Spleen (tissue), 11 donors: ENCODE measurements at regions not wholly inside any gene's neighbourhood (a gene's known extent, or its start where the extent isn't known, plus 50 kb on each side); places are given as distances from the start of the nearest gene placed in this dataset.

Source experiments
- DNase-seq: peaks from one replicate; pipeline ENCODE4 v3.0.0-alpha.2; 2020
- H3K27ac ChIP-seq, 8 donors: fragments of 200-600 bp; sonication (generic) in 7 of 8; 1 replicate in 4 of 8; 2 replicates in 4 of 8; pipeline versions ENCODE4 v1.5.0 to v1.8.0; 2016 to 2021; ENCODE audit warnings: inconsistent platforms in 4 of 8, mild to moderate bottlenecking in 4 of 8, moderate library complexity in 1 of 8
- H3K27me3 ChIP-seq, 7 donors: fragments of 200-600 bp; sonication (generic) in 6 of 7; replicated peaks in 1 of 7; 1 replicate in 4 of 7; 2 replicates in 3 of 7; pipeline versions ENCODE4 v1.5.0 to v1.8.0; 2016 to 2021; ENCODE audit warnings: inconsistent platforms in 3 of 7, mild to moderate bottlenecking in 1 of 7
- H3K36me3 ChIP-seq, 6 donors: fragments of 200-600 bp; sonication (generic) in 5 of 6; 1 replicate in 4 of 6; 2 replicates in 2 of 6; pipeline versions ENCODE4 v1.5.0 to v1.8.0; 2016 to 2021; ENCODE audit warnings: inconsistent platforms in 2 of 6
- H3K4me1 ChIP-seq, 6 donors: fragments of 200-600 bp; sonication (generic) in 5 of 6; 1 replicate in 3 of 6; 2 replicates in 3 of 6; pipeline versions ENCODE4 v1.5.0 to v1.8.0; 2016 to 2021; ENCODE audit warnings: inconsistent platforms in 3 of 6
- H3K4me3 ChIP-seq, 8 donors: fragments of 200-600 bp; sonication (generic) in 7 of 8; 1 replicate in 4 of 8; 2 replicates in 4 of 8; pipeline versions ENCODE4 v1.5.0 to v1.8.0; 2016 to 2021; ENCODE audit warnings: inconsistent platforms in 4 of 8, mild to moderate bottlenecking in 4 of 8, moderate library complexity in 2 of 8
- H3K9me3 ChIP-seq, 8 donors: fragments of 200-600 bp; sonication (generic) in 7 of 8; 1 replicate in 4 of 8; 2 replicates in 4 of 8; pipeline versions ENCODE4 v1.5.0 to v1.8.0; 2016 to 2021; ENCODE audit warnings: inconsistent platforms in 4 of 8
- CTCF ChIP-seq, 11 experiments: fragments of 200-600 bp in 7 of 11; fragments of 450-650 bp in 4 of 11; sonication (generic) in 4 of 11; IDR thresholded peaks in 8 of 11; conservative IDR thresholded peaks in 3 of 11; 1 replicate in 7 of 11; 2 replicates in 4 of 11; pipeline versions ENCODE4 v1.4.0 to v1.8.0; 2016 to 2021; ENCODE audit warnings: antibody characterized with exemption in 11 of 11, inconsistent platforms in 4 of 11, mild to moderate bottlenecking in 1 of 11
- POLR2A ChIP-seq, 3 donors: fragments of 450-650 bp; IDR thresholded peaks; one replicate each; pipeline ENCODE4 v1.5.1; 2017; ENCODE audit warnings: antibody characterized with exemption in 3 of 3, mild to moderate bottlenecking in 1 of 3
- POLR2AphosphoS5 ChIP-seq, 3 donors: sonication (generic); formaldehyde crosslinking; IDR thresholded peaks; one replicate each; pipeline ENCODE4 v1.5.1; 2017; ENCODE audit warnings: antibody characterized with exemption in 3 of 3
- WGBS, 5 donors: extraction: QIAGEN DNeasy Blood & Tissue Kit in 3 of 5; methylation state at CpG; one replicate each; pipeline versions ENCODE4 v1.1.5 to v1.1.7; 2013 to 2018; 5-methylcytosine and 5-hydroxymethylcytosine counted together
- intact Hi-C: fragments of 100-400 bp; cut with DNase I; formaldehyde crosslinking; loops from one replicate; pipeline ENCODE4 v1.15.0; 2023; ENCODE audit warnings: low total_unique reads
- donor health status: healthy with polysubstance abuse.
- donor health status: DM: no; HTN: no; CAD: no; lungs with moderate emphysema.
- donor health status: DM: no; HTN: no; CAD: no.
- donor health status: Bipolar disorder and iron deficiency.
- donor health status: healthy.
- donor health status: DM: no; HTN: no; CAD: no.
- donor health status: DM: yes; HTN: yes; CAD: no.

GRCh38 chr2:60313470-60314172 is 239.8 kb downstream of the BCL11A start:
- TF ChIP-seq POLR2AphosphoS5 (IDR thresholded peaks at IDR 0.05) (no peak), POLR2A (IDR thresholded peaks at IDR 0.05) (no peak), CTCF (IDR thresholded peaks at IDR 0.05 in 8 of 11, conservative IDR thresholded peaks at IDR 0.05 in 3 of 11) (no peak)
- WGBS, 5 donors, result 82 to 94% (median 86%) methylated on average over 3 of the region's 3 CpGs
- Histone ChIP-seq H3K27ac (no peak overlapping the region), H3K9me3 (no peaks in the 10 kb centered on the region), H3K27me3 (no peaks in the 10 kb centered on the region), H3K36me3 (no peaks in the 10 kb centered on the region), H3K4me3 (no peak overlapping the region), H3K4me1 (peaks cover 0 to 60% (median 30%) of the 10 kb centered on the region in 6 donors)
- intact Hi-C loops, result no loop called here
- DNase-seq, result no peak

GRCh38 chr2:60312618-60313017 is 240.8 kb downstream of the BCL11A start:
- intact Hi-C loops, result no loop called here
- no peak for DNase-seq
- TF ChIP-seq POLR2A (IDR thresholded peaks at IDR 0.05) (no peak), CTCF (IDR thresholded peaks at IDR 0.05 in 8 of 11, conservative IDR thresholded peaks at IDR 0.05 in 3 of 11) (no peak), POLR2AphosphoS5 (IDR thresholded peaks at IDR 0.05) (no peak)
- peaks cover 0 to 50% (median 21%) of the 10 kb centered on the region in 6 donors for H3K4me1 ChIP-seq
- no peaks in the 10 kb centered on the region for H3K27me3 ChIP-seq
- 41 to 97% (median 88%) methylated on average over 1 of the region's 1 CpG for WGBS, 5 donors
- H3K4me3 ChIP-seq, result no peak overlapping the region
- no peak overlapping the region for H3K27ac ChIP-seq
- no peaks in the 10 kb centered on the region for H3K9me3 ChIP-seq
- no peaks in the 10 kb centered on the region for H3K36me3 ChIP-seq

- no peak overlapping the region for H3K27ac ChIP-seq
- H3K4me1 ChIP-seq, result peaks cover 0 to 39% (median 12%) of the 10 kb centered on the region in 6 donors
- no peaks in the 10 kb centered on the region for H3K9me3 ChIP-seq
- H3K36me3 ChIP-seq, result no peaks in the 10 kb centered on the region
- intact Hi-C loops, result no loop called here
- TF ChIP-seq POLR2AphosphoS5 (IDR thresholded peaks at IDR 0.05), result no peak
- no peak for TF ChIP-seq CTCF (IDR thresholded peaks at IDR 0.05 in 8 of 11, conservative IDR thresholded peaks at IDR 0.05 in 3 of 11)
- TF ChIP-seq POLR2A (IDR thresholded peaks at IDR 0.05), result no peak
- no peak for DNase-seq
- H3K4me3 ChIP-seq, result no peak overlapping the region
- no peaks in the 10 kb centered on the region for H3K27me3 ChIP-seq
- WGBS, 5 donors, result 49 to 54% (median 50%) methylated on average over 1 of the region's 1 CpG
Measured at GRCh38 chr2:60311524-60311923, 241.9 kb downstream of the BCL11A start.

GRCh38 chr2:60309941-60310660 is 243.4 kb downstream of the BCL11A start:
- Histone ChIP-seq H3K4me3 (no peak overlapping the region), H3K27me3 (no peaks in the 10 kb centered on the region), H3K27ac (no peak overlapping the region), H3K4me1 (peaks cover 0 to 41% (median 11%) of the 10 kb centered on the region in 6 donors), H3K36me3 (no peaks in the 10 kb centered on the region), H3K9me3 (no peaks in the 10 kb centered on the region)
- intact Hi-C loops, result no loop called here
- TF ChIP-seq POLR2AphosphoS5 (IDR thresholded peaks at IDR 0.05), result no peak
- no peak for TF ChIP-seq POLR2A (IDR thresholded peaks at IDR 0.05)
- no peak for TF ChIP-seq CTCF (IDR thresholded peaks at IDR 0.05 in 8 of 11, conservative IDR thresholded peaks at IDR 0.05 in 3 of 11)
- DNase-seq, result no peak
- WGBS, 5 donors, result 80 to 92% (median 88%) methylated on average over 5 of the region's 5 CpGs
